ENCODE measurements at regions not wholly inside any gene's neighbourhood (a gene's known extent, or its start where the extent isn't known, plus 50 kb on each side); places are given as distances from the start of the nearest gene placed in this dataset.

DNA sequence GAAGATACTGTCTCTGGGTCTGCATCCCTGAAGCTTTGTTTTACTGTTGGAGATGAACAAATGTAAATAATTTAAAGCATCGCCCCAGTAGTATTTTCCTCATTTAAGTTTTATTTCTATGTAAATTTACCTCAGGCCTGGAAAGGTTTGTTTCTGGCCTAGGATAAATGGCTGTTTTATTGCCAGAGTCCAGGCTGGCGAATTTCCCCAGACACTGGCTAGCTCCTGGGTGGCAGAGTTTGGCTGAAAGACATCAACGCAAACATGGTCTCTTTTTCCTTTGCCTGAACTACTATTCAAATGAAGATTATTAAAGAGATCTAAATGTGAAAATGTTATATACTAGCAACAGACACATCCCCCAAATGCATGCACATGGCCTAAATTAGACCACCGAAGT is 136.7 kb upstream of the SESN3 start:
- no peaks in the 10 kb centered on the region for H3K36me3 ChIP-seq (ENCODE audit: control insufficient read depth in 2 of 2, insufficient read depth in 2 of 2, low read length in 2 of 2)
- H3K4me3 ChIP-seq (ENCODE audit: low read length in 2 of 2), result no peak overlapping the region
- H3K27me3 ChIP-seq (ENCODE audit: control insufficient read depth in 1 of 2, insufficient read depth in 2 of 2, low read length in 2 of 2), result no peaks in the 10 kb centered on the region
- no peak overlapping the region for H3K9ac ChIP-seq (ENCODE audit: low read length in 2 of 2)
- H3K27ac ChIP-seq (ENCODE audit: low read length), result no peak overlapping the region
- H3K9me3 ChIP-seq (ENCODE audit: control insufficient read depth in 2 of 2, low read length in 2 of 2), result no peaks in the 10 kb centered on the region
- H3K4me1 ChIP-seq (ENCODE audit: control insufficient read depth, insufficient read depth, low read length), result peaks cover 2% of the 10 kb centered on the region

DNA sequence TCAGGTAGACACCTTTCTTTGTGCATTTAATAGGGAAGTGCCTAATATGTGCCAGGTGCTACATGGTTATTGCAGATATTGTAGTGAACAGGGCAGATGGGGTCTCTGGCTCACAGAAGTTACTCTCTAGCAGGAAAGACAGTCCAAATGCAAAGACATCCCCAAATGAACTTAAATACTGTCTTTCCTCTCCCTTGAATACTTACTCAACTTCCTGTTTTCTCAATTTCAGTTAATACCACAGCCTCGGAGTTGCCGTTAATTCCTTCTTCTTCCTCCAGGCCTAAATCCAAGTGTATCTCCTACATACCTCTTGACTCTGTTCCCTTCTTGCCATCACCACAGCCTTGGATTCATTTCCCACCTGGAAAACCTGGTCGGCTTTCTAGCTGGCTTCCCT is 134.3 kb upstream of the SESN3 start:
- H3K4me3 ChIP-seq (ENCODE audit: low read length in 2 of 2), result no peak overlapping the region
- H3K9me3 ChIP-seq (ENCODE audit: control insufficient read depth in 2 of 2, low read length in 2 of 2), result no peaks in the 10 kb centered on the region
- no peaks in the 10 kb centered on the region for H3K27me3 ChIP-seq (ENCODE audit: control insufficient read depth in 1 of 2, insufficient read depth in 2 of 2, low read length in 2 of 2)
- peaks cover 2% of the 10 kb centered on the region for H3K4me1 ChIP-seq (ENCODE audit: control insufficient read depth, insufficient read depth, low read length)
- no peak overlapping the region for H3K9ac ChIP-seq (ENCODE audit: low read length in 2 of 2)
- H3K36me3 ChIP-seq (ENCODE audit: control insufficient read depth in 2 of 2, insufficient read depth in 2 of 2, low read length in 2 of 2), result no peaks in the 10 kb centered on the region
- H3K27ac ChIP-seq (ENCODE audit: low read length), result no peak overlapping the region

DNA sequence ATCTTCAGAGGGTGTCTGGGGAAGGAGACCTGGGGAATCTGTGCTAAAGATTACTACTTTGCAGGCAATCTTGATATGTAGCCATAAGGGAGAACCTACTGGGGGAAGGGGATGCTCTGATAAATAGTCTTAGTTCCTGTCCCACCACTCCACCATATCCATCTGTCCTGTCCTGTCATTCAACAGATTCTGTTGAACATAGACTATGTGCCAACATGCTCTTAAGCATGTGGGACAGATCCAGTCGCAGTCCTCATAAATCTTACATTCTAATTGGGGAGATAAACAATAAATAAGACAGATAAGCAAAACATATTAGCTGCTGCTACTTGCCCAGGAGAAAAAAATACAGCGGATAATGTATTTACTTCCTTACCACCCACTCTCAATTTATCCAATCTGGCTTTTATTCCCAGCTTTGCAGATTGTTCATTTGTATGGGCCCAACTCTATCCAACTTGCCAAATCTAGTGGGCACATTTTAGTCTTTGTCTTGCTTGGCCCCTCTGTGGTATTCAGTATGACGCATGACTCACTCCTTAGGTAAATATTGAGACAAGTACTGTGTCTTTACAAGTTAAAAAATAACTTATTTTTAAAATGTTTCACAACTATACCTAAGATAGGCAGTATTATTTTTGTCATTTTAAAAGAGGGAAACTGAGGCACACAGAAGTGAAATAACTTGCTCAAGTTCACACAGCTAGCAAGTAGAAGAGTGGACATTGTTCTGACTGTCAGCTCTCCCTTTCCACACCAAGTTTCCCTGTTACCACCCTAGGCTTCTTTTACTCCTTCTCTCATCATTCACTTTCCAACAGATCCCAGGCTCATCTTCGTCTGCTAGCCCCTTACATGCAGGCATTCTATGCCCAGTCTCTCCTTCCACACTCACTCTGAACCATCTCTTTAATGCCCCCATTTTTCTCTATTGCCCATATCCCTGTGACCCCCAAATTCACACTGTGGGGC is 133.6 kb upstream of the SESN3 start:
- Histone ChIP-seq H3K9me3 (ENCODE audit: control insufficient read depth in 2 of 2, low read length in 2 of 2) (no peaks in the 10 kb centered on the region), H3K36me3 (ENCODE audit: control insufficient read depth in 2 of 2, insufficient read depth in 2 of 2, low read length in 2 of 2) (no peaks in the 10 kb centered on the region), H3K4me3 (ENCODE audit: low read length in 2 of 2) (no peak overlapping the region), H3K27ac (ENCODE audit: low read length) (no peak overlapping the region), H3K4me1 (ENCODE audit: control insufficient read depth, insufficient read depth, low read length) (peaks cover 2% of the 10 kb centered on the region), H3K27me3 (ENCODE audit: control insufficient read depth in 1 of 2, insufficient read depth in 2 of 2, low read length in 2 of 2) (no peaks in the 10 kb centered on the region), H3K9ac (ENCODE audit: low read length in 2 of 2) (no peak overlapping the region)

DNA sequence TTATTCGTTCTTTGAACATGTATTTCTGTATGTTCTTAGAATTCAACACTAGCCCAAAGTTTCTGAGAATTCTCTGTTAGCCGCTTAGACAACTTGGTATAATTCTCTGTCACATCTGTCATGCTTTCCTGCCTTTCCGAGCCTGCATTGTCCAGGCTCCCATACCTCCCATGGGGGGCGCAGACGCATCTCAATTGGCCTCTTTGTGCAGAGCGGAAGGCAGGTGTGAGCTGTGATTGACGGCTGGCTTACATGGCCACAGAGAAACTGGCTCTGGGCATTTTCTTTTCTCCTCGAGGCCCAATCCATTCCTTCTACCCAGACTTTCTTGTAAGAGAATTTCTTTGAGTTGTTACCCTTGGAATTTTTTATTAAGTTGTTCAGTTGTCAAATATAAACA is 132.7 kb upstream of the SESN3 start:
- H3K4me1 ChIP-seq (ENCODE audit: control insufficient read depth, insufficient read depth, low read length), result peaks cover 8% of the 10 kb centered on the region
- H3K9ac ChIP-seq (ENCODE audit: low read length in 2 of 2), result no peak overlapping the region
- no peaks in the 10 kb centered on the region for H3K36me3 ChIP-seq (ENCODE audit: control insufficient read depth in 2 of 2, insufficient read depth in 2 of 2, low read length in 2 of 2)
- H3K27ac ChIP-seq (ENCODE audit: low read length), result no peak overlapping the region
- H3K4me3 ChIP-seq (ENCODE audit: low read length in 2 of 2), result no peak overlapping the region
- H3K9me3 ChIP-seq (ENCODE audit: control insufficient read depth in 2 of 2, low read length in 2 of 2), result no peaks in the 10 kb centered on the region
- H3K27me3 ChIP-seq (ENCODE audit: control insufficient read depth in 1 of 2, insufficient read depth in 2 of 2, low read length in 2 of 2), result no peaks in the 10 kb centered on the region

DNA sequence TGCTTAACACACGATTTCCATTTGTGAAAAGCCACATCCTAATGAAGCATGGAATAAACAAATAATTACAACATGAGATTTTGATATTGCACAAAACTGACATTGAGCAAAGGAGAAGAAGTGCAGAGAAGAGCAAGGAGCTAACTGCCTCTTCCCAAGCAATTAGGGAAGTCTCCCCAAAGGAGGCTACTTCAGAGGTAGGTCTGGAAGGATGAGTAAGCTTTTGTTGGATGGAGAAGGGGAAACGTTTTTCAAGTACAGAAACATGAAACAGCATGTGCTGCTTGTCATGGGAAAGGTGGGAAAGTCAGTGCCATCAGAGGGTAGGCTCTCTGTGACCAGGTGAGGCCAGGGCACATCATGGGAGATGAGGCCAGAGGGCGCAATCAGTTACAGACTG is 132.2 kb upstream of the SESN3 start:
- H3K4me1 ChIP-seq (ENCODE audit: control insufficient read depth, insufficient read depth, low read length), result peaks cover 8% of the 10 kb centered on the region

DNA sequence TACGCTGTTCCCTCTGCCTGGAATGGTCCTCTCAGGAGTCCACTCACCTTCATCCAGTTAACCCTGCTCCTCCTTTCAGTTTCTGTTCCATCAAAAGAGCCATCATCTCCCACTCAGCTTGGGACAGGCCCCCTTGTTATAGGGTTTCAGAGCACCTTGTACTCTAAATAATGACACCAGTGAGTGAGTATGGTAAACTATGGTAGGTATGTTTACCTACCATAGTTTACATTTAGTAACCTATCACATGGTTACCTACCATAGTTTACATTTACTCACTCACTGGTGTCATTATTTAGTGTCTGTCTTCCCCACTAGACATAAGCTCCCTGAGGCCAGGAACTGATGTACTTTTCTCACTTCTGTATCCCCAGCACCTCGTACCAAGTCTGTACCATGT is 130.2 kb upstream of the SESN3 start:
- H3K9ac ChIP-seq (ENCODE audit: low read length in 2 of 2), result no peak overlapping the region
- no peak overlapping the region for H3K4me3 ChIP-seq (ENCODE audit: low read length in 2 of 2)
- H3K27ac ChIP-seq (ENCODE audit: low read length), result no peak overlapping the region
- H3K4me1 ChIP-seq (ENCODE audit: control insufficient read depth, insufficient read depth, low read length), result peaks cover 8% of the 10 kb centered on the region
- no peaks in the 10 kb centered on the region for H3K36me3 ChIP-seq (ENCODE audit: control insufficient read depth in 2 of 2, insufficient read depth in 2 of 2, low read length in 2 of 2)
- no peaks in the 10 kb centered on the region for H3K9me3 ChIP-seq (ENCODE audit: control insufficient read depth in 2 of 2, low read length in 2 of 2)
- no peaks in the 10 kb centered on the region for H3K27me3 ChIP-seq (ENCODE audit: control insufficient read depth in 1 of 2, insufficient read depth in 2 of 2, low read length in 2 of 2)

More for the DNA sequence above, 132.2 kb upstream of the SESN3 start:
- Histone ChIP-seq H3K4me3 (ENCODE audit: low read length in 2 of 2) (no peak overlapping the region), H3K27ac (ENCODE audit: low read length) (no peak overlapping the region), H3K9ac (ENCODE audit: low read length in 2 of 2) (no peak overlapping the region), H3K9me3 (ENCODE audit: control insufficient read depth in 2 of 2, low read length in 2 of 2) (no peaks in the 10 kb centered on the region), H3K36me3 (ENCODE audit: control insufficient read depth in 2 of 2, insufficient read depth in 2 of 2, low read length in 2 of 2) (no peaks in the 10 kb centered on the region), H3K27me3 (ENCODE audit: control insufficient read depth in 1 of 2, insufficient read depth in 2 of 2, low read length in 2 of 2) (no peaks in the 10 kb centered on the region)

DNA sequence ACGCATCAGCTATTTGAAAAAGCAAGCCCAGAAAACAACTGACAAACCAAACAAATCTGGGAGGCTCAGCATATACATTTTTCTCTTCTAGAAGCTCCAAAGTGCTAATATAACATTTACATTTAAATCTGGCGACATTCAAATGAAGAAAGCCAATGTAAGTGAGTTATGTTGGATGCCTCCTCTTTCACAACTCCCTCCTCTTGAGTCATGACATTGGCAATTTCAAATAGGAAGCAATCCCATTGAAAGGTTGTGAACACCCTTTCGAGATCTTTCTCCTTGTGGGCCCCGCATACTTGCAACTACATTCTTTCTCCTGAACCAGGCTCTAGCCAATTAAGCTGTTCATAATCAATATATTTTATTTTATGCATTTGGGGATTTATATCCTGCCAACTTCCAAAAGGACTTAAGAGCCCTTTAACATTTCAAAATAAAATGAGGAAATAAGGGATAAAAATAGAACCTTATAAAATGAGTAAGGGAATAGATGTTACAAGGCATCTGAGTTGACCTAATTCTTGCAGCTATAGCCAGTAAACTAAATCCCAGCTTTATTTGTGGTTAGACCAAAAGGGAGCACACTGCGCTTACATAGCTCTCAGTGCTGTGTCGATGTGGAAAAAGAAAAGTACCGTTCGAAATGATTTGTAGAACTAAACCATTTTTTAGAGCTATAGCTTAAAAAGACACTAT is 129.5 kb upstream of the SESN3 start:
- Histone ChIP-seq H3K36me3 (ENCODE audit: control insufficient read depth in 2 of 2, insufficient read depth in 2 of 2, low read length in 2 of 2) (no peaks in the 10 kb centered on the region), H3K4me1 (ENCODE audit: control insufficient read depth, insufficient read depth, low read length) (peaks cover 8% of the 10 kb centered on the region), H3K9me3 (ENCODE audit: control insufficient read depth in 2 of 2, low read length in 2 of 2) (no peaks in the 10 kb centered on the region), H3K27me3 (ENCODE audit: control insufficient read depth in 1 of 2, insufficient read depth in 2 of 2, low read length in 2 of 2) (no peaks in the 10 kb centered on the region), H3K9ac (ENCODE audit: low read length in 2 of 2) (no peak overlapping the region), H3K27ac (ENCODE audit: low read length) (no peak overlapping the region), H3K4me3 (ENCODE audit: low read length in 2 of 2) (no peak overlapping the region)

DNA sequence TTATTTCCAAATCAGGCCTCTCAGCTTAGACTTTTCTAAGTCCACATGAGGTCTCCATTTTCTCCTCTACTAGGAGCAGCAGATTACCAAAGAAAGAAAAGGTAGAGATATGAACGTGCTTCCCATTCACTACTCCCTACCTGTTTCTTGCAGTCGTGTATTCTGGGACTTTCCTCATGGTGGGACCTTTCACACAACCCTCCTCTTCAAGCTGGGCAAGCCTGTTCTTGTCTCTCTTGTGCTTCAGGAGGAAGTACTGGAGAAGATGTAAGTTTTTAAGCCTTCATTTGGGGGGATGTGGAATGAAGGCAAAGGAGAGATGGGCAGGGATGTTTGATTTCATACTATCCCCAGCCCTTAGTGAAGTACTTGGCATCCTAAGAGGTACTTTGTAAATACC is 128.8 kb upstream of the SESN3 start:
- H3K4me1 ChIP-seq (ENCODE audit: control insufficient read depth, insufficient read depth, low read length), result peaks cover 8% of the 10 kb centered on the region
- H3K27ac ChIP-seq (ENCODE audit: low read length), result no peak overlapping the region
- no peaks in the 10 kb centered on the region for H3K36me3 ChIP-seq (ENCODE audit: control insufficient read depth in 2 of 2, insufficient read depth in 2 of 2, low read length in 2 of 2)
- no peaks in the 10 kb centered on the region for H3K9me3 ChIP-seq (ENCODE audit: control insufficient read depth in 2 of 2, low read length in 2 of 2)
- H3K9ac ChIP-seq (ENCODE audit: low read length in 2 of 2), result no peak overlapping the region
- H3K27me3 ChIP-seq (ENCODE audit: control insufficient read depth in 1 of 2, insufficient read depth in 2 of 2, low read length in 2 of 2), result no peaks in the 10 kb centered on the region
- H3K4me3 ChIP-seq (ENCODE audit: low read length in 2 of 2), result no peak overlapping the region

DNA sequence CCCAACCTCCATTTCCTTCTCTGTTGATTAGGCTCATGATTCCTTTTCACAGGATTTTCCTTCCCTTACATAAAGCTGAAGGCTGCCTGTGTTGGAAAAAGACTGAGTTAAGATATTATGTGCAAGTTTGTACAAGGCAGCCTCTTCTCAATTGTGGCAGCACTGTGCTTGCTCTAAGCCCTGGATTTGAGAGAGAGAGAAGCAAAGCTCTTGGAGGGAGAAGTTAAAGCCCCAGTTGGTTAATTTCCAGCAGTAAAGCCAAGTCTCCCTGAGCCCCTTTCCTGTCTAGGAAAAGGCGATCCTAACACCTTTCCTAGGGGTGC is 128.3 kb upstream of the SESN3 start:
- Histone ChIP-seq H3K36me3 (ENCODE audit: control insufficient read depth in 2 of 2, insufficient read depth in 2 of 2, low read length in 2 of 2) (no peaks in the 10 kb centered on the region), H3K4me3 (ENCODE audit: low read length in 2 of 2) (no peak overlapping the region), H3K9ac (ENCODE audit: low read length in 2 of 2) (no peak overlapping the region), H3K9me3 (ENCODE audit: control insufficient read depth in 2 of 2, low read length in 2 of 2) (no peaks in the 10 kb centered on the region), H3K4me1 (ENCODE audit: control insufficient read depth, insufficient read depth, low read length) (peaks cover 8% of the 10 kb centered on the region), H3K27ac (ENCODE audit: low read length) (no peak overlapping the region), H3K27me3 (ENCODE audit: control insufficient read depth in 1 of 2, insufficient read depth in 2 of 2, low read length in 2 of 2) (no peaks in the 10 kb centered on the region)

DNA sequence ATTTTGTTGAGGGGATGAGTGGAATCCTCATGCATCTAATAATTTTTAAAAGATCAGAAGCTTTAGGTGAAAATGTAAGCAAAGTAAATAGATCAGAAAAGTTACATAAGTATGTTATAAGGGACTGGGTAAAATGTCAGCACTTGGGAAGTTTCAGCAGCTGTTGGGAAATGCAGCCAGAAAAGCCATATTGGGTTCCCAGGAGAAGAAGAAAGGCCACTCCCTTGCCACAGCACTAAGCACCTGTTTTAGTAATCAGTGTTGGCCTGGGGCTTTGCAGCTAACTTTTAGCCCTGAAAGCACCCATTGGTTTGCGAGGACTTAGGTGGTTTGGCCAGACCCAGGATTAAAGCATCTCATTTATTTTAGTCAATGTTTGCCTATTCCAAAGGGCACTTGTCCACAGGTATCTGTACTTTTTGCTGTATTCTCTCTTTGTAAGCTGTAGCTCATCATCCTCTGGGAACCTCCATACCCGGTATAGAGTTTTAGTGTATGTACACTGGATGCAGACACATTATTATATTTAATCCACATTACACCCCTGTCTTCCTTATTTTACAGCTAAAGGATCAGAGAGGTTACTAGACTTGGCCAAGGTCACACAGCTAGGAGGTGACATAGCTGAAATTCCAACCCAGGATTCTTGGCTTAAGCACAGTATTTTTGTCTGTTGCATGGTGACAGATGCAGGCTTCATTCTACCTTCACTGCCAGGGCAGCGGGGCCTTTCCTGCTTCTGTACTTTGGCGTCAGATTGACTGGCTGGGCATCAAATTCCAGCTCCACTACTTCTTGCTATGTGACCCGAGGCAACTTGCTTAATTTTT is 127.7 kb upstream of the SESN3 start:
- no peaks in the 10 kb centered on the region for H3K36me3 ChIP-seq (ENCODE audit: control insufficient read depth in 2 of 2, insufficient read depth in 2 of 2, low read length in 2 of 2)
- no peak overlapping the region for H3K9ac ChIP-seq (ENCODE audit: low read length in 2 of 2)
- H3K27me3 ChIP-seq (ENCODE audit: control insufficient read depth in 1 of 2, insufficient read depth in 2 of 2, low read length in 2 of 2), result no peaks in the 10 kb centered on the region
- H3K4me3 ChIP-seq (ENCODE audit: low read length in 2 of 2), result no peak overlapping the region
- no peak overlapping the region for H3K27ac ChIP-seq (ENCODE audit: low read length)
- H3K4me1 ChIP-seq (ENCODE audit: control insufficient read depth, insufficient read depth, low read length), result peaks cover 6% of the 10 kb centered on the region
- H3K9me3 ChIP-seq (ENCODE audit: control insufficient read depth in 2 of 2, low read length in 2 of 2), result no peaks in the 10 kb centered on the region
